ENCODE measurements at regions not wholly inside any gene's neighbourhood (a gene's known extent, or its start where the extent isn't known, plus 50 kb on each side); places are given as distances from the start of the nearest gene placed in this dataset.

DNA sequence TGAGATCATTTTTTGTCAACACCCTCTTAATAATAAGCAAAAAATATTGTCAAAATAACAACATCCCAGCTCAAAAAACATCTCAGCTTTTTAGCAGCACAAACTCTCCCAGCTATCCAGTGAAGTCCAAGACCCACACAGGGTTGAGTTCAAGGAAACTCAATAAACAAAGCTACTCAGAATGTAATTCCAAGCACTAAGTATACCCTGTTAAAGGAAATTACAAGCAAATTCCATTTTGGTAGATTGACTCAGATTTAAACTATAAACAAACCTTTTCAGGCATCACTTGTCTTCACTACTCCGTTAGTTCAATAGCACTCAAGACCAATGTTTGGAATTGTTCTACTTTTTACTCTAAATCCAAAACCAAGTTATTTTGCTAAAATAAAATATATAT lies 506.0 kb upstream of the INTU start (continued):
- TF ChIP-seq, protein P1, sequence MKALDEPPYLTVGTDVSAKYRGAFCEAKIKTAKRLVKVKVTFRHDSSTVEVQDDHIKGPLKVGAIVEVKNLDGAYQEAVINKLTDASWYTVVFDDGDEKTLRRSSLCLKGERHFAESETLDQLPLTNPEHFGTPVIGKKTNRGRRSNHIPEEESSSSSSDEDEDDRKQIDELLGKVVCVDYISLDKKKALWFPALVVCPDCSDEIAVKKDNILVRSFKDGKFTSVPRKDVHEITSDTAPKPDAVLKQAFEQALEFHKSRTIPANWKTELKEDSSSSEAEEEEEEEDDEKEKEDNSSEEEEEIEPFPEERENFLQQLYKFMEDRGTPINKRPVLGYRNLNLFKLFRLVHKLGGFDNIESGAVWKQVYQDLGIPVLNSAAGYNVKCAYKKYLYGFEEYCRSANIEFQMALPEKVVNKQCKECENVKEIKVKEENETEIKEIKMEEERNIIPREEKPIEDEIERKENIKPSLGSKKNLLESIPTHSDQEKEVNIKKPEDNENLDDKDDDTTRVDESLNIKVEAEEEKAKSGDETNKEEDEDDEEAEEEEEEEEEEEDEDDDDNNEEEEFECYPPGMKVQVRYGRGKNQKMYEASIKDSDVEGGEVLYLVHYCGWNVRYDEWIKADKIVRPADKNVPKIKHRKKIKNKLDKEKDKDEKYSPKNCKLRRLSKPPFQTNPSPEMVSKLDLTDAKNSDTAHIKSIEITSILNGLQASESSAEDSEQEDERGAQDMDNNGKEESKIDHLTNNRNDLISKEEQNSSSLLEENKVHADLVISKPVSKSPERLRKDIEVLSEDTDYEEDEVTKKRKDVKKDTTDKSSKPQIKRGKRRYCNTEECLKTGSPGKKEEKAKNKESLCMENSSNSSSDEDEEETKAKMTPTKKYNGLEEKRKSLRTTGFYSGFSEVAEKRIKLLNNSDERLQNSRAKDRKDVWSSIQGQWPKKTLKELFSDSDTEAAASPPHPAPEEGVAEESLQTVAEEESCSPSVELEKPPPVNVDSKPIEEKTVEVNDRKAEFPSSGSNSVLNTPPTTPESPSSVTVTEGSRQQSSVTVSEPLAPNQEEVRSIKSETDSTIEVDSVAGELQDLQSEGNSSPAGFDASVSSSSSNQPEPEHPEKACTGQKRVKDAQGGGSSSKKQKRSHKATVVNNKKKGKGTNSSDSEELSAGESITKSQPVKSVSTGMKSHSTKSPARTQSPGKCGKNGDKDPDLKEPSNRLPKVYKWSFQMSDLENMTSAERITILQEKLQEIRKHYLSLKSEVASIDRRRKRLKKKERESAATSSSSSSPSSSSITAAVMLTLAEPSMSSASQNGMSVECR (CRISPR knock-in tag; IDR thresholded peaks at IDR 0.05; ENCODE audit: borderline replicate concordance) = no peak
- TF ChIP-seq ZNF219 (CRISPR knock-in tag; IDR thresholded peaks at IDR 0.05; ENCODE audit: borderline replicate concordance) (no peak), ATF1 (CRISPR knock-in tag; IDR thresholded peaks at IDR 0.05) (no peak), FOXK1 (CRISPR knock-in tag; IDR thresholded peaks at IDR 0.05) (no peak), GRHL2 (CRISPR knock-in tag; IDR thresholded peaks at IDR 0.05; ENCODE audit: insufficient replicate concordance, severe bottlenecking) (no peak), ZNF317 (CRISPR knock-in tag; IDR thresholded peaks at IDR 0.05; ENCODE audit: borderline replicate concordance, low read depth) (no peak), MLX (CRISPR knock-in tag; IDR thresholded peaks at IDR 0.05) (no peak), OVOL2 (CRISPR knock-in tag; IDR thresholded peaks at IDR 0.05; ENCODE audit: borderline replicate concordance) (no peak), ZNF532 (CRISPR knock-in tag; IDR thresholded peaks at IDR 0.05; ENCODE audit: borderline replicate concordance) (no peak), CDX4 (CRISPR knock-in tag; IDR thresholded peaks at IDR 0.05; ENCODE audit: borderline replicate concordance) (no peak), TCF7 (CRISPR knock-in tag; IDR thresholded peaks at IDR 0.05; ENCODE audit: low read depth) (no peak)
- TF ChIP-seq, protein P2, sequence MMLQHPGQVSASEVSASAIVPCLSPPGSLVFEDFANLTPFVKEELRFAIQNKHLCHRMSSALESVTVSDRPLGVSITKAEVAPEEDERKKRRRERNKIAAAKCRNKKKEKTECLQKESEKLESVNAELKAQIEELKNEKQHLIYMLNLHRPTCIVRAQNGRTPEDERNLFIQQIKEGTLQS (CRISPR knock-in tag; conservative IDR thresholded peaks at IDR 0.05) = no peak
- TF ChIP-seq, protein P3, sequence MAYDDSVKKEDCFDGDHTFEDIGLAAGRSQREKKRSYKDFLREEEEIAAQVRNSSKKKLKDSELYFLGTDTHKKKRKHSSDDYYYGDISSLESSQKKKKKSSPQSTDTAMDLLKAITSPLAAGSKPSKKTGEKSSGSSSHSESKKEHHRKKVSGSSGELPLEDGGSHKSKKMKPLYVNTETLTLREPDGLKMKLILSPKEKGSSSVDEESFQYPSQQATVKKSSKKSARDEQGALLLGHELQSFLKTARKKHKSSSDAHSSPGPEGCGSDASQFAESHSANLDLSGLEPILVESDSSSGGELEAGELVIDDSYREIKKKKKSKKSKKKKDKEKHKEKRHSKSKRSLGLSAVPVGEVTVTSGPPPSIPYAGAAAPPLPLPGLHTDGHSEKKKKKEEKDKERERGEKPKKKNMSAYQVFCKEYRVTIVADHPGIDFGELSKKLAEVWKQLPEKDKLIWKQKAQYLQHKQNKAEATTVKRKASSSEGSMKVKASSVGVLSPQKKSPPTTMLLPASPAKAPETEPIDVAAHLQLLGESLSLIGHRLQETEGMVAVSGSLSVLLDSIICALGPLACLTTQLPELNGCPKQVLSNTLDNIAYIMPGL (CRISPR knock-in tag; IDR thresholded peaks at IDR 0.05) = no peak

DNA sequence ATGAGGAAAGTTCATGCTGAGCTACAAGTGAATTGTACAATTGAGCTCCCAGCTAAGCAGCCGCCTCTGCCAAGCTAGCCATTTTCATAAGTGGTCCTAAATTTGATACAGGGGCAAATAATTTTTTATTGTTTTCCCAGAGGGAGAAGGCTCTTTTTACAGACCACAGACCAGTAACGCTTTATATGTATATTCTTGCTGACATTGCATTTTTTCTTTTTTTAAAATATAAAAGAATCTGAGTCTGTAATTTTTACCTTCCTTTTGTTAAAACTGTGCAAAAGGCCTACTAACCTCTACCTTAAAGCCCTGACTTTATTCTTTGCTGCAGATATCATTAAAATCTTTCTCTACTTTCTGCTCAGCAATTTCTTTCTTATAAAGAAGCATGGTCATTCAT lies 501.2 kb upstream of the INTU start:
- H3K27ac Mint-ChIP-seq = no peak overlapping the region
- H3K27me3 Mint-ChIP-seq (ENCODE audit: low read depth) = no peaks in the 10 kb centered on the region; the same call in 1 of the 2 replicates
- H3K9me3 Mint-ChIP-seq = peaks cover 4% of the 10 kb centered on the region
- ChIA-PET CTCF (no interaction called here), POLR2A (no interaction called here)
- H3K4me3 Mint-ChIP-seq = no peak overlapping the region
- ATAC-seq (no peak), DNase-seq (ENCODE audit: low spot score) (no peak)
- H3K4me1 Mint-ChIP-seq = peaks cover 3% of the 10 kb centered on the region
- no peak for TF ChIP-seq KAT7 (CRISPR knock-in tag; IDR thresholded peaks at IDR 0.05; ENCODE audit: borderline replicate concordance)
- no peak for TF ChIP-seq FOXK1 (CRISPR knock-in tag; IDR thresholded peaks at IDR 0.05)
- no peak for TF ChIP-seq NR1H2 (CRISPR knock-in tag; IDR thresholded peaks at IDR 0.05)
- peaks cover 4% of the 10 kb centered on the region; the same call in 1 of the 2 replicates for H3K36me3 Mint-ChIP-seq
